Mammary epithelial cell (primary cell): ENCODE measurements at regions not wholly inside any gene's neighbourhood (a gene's known extent, or its start where the extent isn't known, plus 50 kb on each side); places are given as distances from the start of the nearest gene placed in this dataset.

Source experiments
- CTCF ChIP-seq, 2 donors: IDR thresholded peaks in 1 of 2; conservative IDR thresholded peaks in 1 of 2; 2 replicates each; pipeline ENCODE4 v1.5.1; 2011 to 2012; ENCODE audit warnings: inconsistent platforms in 2 of 2, low read length in 2 of 2, mild to moderate bottlenecking in 2 of 2, control low read depth in 1 of 2, low read depth in 1 of 2; ENCODE audit not compliant: insufficient read depth in 1 of 2; ENCODE audit errors: extremely low read depth in 1 of 2
- EZH2 ChIP-seq: IDR thresholded peaks from 2 replicates; pipeline ENCODE4 v1.6.1; 2012; ENCODE audit warnings: low read length, inconsistent platforms, borderline replicate concordance

- TF ChIP-seq CTCF (conservative IDR thresholded peaks at IDR 0.05 in 1 of 2, IDR thresholded peaks at IDR 0.05 in 1 of 2; ENCODE audit: extremely low read depth in 1 of 2, insufficient read depth in 1 of 2, low read depth in 1 of 2, low read length in 2 of 2) = no peak
- TF ChIP-seq EZH2 = no peak
Measured at GRCh38 chr6:62390401-62390800, 104.4 kb upstream of the KHDRBS2 start.
